HTR-8/SVneo (cell line): ENCODE measurements at regions not wholly inside any gene's neighbourhood (a gene's known extent, or its start where the extent isn't known, plus 50 kb on each side); places are given as distances from the start of the nearest gene placed in this dataset.

Experiments used
- DNase-seq: peaks from one replicate; pipeline ENCODE4 v3.0.0; 2011; ENCODE audit warnings: low spot score, mixed read lengths; ENCODE audit not compliant: insufficient read length
- FAIRE-seq: peaks from 2 replicates; lab custom pipeline; 2011; peaks lifted over from hg19 to GRCh38; lab: Jason Lieb, UNC

- FAIRE-seq (no peak), DNase-seq (no peak)
Observed at GRCh38 chr4:11724731-11725130, 296.0 kb upstream of the HS3ST1 start.

GRCh38 chr4:11722223-11722622 lies 293.5 kb upstream of the HS3ST1 start:
- FAIRE-seq (no peak), DNase-seq (no peak)

- DNase-seq: no peak
Observed at GRCh38 chr4:11720292-11720691, 291.6 kb upstream of the HS3ST1 start.

GRCh38 chr4:11719879-11720278 lies 291.2 kb upstream of the HS3ST1 start:
- DNase-seq: no peak
- no peak for FAIRE-seq

More at GRCh38 chr4:11720292-11720691, 291.6 kb upstream of the HS3ST1 start:
- no peak for FAIRE-seq

- FAIRE-seq (no peak), DNase-seq (no peak)
Observed at GRCh38 chr4:11715753-11716521, 287.2 kb upstream of the HS3ST1 start.

GRCh38 chr4:11710453-11711093 lies 281.9 kb upstream of the HS3ST1 start:
- FAIRE-seq (no peak), DNase-seq (no peak)

GRCh38 chr4:11704186-11704830 lies 275.6 kb upstream of the HS3ST1 start:
- DNase-seq (no peak), FAIRE-seq (no peak)

GRCh38 chr4:11702886-11703557 lies 274.3 kb upstream of the HS3ST1 start:
- FAIRE-seq (no peak), DNase-seq (no peak)

- no peak for DNase-seq
Observed at GRCh38 chr4:11701966-11702725, 273.5 kb upstream of the HS3ST1 start.

GRCh38 chr4:11700751-11701226 lies 272.1 kb upstream of the HS3ST1 start:
- DNase-seq (no peak), FAIRE-seq (no peak)

More at GRCh38 chr4:11701966-11702725, 273.5 kb upstream of the HS3ST1 start:
- FAIRE-seq: no peak

- FAIRE-seq (no peak), DNase-seq (no peak)
Observed at GRCh38 chr4:11698846-11699590, 270.3 kb upstream of the HS3ST1 start.

GRCh38 chr4:11698033-11698432 lies 269.3 kb upstream of the HS3ST1 start:
- no peak for FAIRE-seq
- DNase-seq: no peak

- no peak for FAIRE-seq
- DNase-seq: no peak
Observed at GRCh38 chr4:11693693-11694092, 265.0 kb upstream of the HS3ST1 start.

- FAIRE-seq (no peak), DNase-seq (no peak)
Observed at GRCh38 chr4:11691236-11691635, 262.5 kb upstream of the HS3ST1 start.

- DNase-seq (no peak), FAIRE-seq (no peak)
Observed at GRCh38 chr4:11687727-11688126, 259.0 kb upstream of the HS3ST1 start.

- FAIRE-seq (no peak), DNase-seq (no peak)
Observed at GRCh38 chr4:11685481-11685880, 256.8 kb upstream of the HS3ST1 start.

- FAIRE-seq (no peak), DNase-seq (no peak)
Observed at GRCh38 chr4:11675051-11675800, 246.5 kb upstream of the HS3ST1 start.

- DNase-seq: no peak
- FAIRE-seq: no peak
Observed at GRCh38 chr4:11670304-11670703, 241.6 kb upstream of the HS3ST1 start.
